Dedifferentiated amniotic fluid mesenchymal stem cell (primary cell): ENCODE measurements at regions not wholly inside any gene's neighbourhood (a gene's known extent, or its start where the extent isn't known, plus 50 kb on each side); places are given as distances from the start of the nearest gene placed in this dataset.

Source experiments
- DNase-seq: peaks from one replicate; pipeline ENCODE4 v3.0.0-alpha.2; 2016; ENCODE audit errors: extremely low spot score

DNA sequence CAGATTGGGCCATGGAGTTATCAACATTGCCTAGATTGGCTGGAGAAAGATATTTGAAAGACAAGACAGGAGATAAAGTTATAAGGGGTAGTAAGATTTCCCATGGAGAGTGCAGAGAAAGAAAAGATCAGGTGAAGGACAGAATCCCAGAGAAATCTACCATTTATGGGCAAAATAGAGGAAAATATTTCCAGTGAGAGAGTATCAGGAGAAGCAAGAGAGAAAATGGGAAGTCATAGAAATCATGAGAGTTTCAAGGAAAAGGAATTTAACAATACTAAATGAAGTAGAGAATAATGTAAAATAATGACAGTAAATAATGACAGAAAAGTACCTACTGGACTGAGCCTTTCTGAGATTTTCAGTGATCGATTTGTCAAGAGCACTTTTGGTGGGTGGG, 447.6 kb upstream of the CHST9 start:
- no peak for DNase-seq

DNA sequence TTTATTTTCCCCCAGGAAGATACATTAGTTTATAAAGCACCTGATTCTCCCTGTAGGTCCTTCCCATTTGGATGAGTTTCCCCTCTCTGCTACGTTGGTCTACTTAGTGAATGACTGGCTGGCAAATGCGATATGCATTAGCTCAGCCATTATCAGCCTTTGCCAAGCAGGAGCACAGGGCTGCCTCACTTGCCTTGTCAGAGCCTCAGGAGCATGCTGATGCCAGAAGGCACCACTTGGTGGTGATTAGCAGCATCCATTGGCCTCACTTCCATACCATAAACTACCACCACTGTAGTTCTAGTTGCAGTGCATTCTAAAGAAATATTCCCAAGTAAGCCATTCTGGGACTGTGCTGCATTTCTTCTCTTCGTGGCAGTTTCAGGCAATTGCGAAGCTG, 442.8 kb upstream of the CHST9 start:
- no peak for DNase-seq

DNA sequence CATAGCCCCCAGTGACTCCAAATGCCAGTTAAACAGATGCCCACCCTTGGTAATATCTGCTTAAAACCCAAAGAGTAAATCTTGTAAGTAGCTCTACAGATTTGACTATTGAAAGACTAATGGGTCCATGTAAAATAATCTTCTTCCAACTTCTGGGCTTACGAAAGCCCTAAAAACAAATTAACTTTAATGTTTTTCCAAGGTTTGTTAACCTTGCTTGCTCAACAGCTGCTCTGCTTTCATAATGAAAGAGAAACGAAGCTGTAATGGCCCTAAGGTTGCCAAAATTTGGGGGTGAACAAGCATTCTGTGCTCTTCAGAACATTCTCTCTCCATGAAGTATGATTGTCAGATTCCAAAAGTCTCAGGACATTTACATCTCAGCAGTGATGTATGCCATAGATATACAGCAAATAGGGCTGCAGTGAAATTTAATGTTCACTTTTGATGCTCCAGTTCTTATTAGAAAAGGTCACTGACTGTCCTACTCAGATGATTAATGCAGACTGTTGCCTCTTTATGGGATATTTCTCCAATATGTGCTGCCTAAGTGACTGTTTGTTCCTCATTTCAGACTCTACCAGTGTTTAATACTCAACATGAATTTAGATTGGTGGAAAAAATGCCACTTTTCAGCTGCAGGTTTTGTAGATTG, 436.3 kb upstream of the CHST9 start:
- no peak for DNase-seq

GRCh38 chr18:27619906-27620305, 434.8 kb upstream of the CHST9 start:
- DNase-seq, result no peak

- DNase-seq, result no peak
Measured at GRCh38 chr18:27619090-27619772, 434.1 kb upstream of the CHST9 start.

DNA sequence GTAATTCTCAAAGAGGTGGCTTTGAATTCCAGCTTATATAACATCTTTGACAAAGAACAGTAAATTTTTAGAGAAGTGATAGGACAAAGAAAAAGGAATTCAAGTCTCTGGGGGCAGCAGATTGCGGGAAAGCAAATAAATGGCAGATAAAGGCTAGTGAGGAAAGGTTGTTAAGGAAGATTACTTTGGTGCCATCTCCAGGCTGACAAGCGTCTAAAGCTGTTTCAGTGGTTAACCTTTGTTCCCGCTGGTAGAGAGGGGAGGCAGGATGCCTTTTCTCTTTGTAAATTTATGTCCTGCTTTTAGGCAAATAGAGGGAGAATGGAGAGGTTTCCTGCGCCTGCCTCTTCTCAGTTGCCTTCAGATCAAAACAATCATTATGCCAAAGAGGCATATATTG, 431.2 kb upstream of the CHST9 start:
- no peak for DNase-seq

DNA sequence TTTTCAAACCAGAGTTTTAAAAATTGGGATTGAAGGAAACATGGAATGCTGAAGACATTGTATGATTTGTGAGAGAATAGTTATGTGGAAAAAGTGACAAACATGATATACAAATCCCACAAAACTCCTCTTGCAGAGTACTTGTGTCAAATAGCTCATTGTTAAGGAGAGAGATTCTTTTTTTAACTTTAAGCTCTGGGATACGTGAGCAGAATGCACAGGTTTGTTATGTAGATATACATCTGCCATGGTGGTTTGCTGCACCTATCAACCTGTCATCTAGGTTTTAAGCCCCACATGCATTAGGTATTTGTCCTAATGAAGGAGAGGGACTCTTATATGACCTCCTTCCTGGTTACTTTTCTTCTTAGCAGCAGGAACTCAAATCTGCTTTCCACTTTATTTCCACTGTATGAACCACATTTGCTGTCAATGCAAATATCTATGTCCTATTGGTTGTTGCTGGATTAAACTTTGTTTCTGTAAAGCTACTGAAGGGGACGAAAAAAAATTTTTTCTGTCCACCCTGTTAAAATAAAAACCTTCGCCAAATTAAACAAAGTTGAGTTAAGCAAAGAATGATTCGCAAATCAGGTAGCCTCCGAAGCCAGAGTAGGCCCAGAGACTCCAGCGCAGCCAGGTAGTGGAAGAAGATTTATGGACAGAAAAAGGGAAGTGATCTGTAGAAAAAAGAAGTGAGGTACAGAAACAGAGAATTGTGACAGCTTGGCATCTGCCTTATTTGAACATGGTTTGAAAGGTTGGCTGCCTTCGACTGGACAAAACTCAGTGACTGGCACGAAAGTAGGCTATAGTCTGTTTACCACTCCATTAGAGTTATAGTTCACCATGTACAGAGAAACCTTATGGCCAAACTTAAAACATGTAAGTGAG, 430.1 kb upstream of the CHST9 start:
- DNase-seq, result no peak

- no peak for DNase-seq
Measured at GRCh38 chr18:27609221-27609620, 424.1 kb upstream of the CHST9 start.

GRCh38 chr18:27608742-27609141, 423.6 kb upstream of the CHST9 start:
- no peak for DNase-seq

- no peak for DNase-seq
Measured at GRCh38 chr18:27608174-27608573, 423.1 kb upstream of the CHST9 start.

GRCh38 chr18:27606741-27607140, 421.6 kb upstream of the CHST9 start:
- no peak for DNase-seq

DNA sequence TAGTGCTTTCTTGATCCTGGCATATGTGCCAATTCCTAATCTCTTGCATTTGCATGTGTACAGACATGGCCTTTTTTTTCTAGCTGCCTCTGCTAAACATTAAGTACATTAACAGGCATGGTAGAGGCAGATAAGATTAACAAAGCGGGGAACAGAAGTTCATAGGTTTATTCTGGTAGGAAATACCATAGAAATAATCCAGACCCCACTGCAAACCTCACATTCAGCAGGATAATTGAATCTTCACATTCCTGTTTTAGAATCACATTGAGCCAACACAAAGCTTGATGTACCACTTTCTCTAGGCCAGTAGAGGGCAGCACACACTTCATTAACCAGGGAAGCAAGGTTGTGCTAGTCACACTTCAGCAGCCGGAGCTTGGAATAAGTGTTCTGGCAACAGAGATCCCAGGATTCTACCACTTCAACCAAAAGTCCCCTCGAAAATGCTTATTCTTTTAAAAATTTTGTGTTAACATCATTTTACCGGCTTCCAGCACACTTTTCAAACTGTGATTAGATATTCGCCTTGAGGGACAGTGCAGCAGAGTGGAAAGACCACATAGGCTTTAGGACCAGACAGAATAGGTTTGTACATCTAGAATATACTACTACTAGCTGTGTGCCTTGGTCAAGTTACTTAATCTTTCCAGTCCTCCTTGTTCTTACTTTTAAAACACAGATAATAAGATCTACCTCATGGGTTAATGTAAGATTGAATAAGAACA, 420.2 kb upstream of the CHST9 start:
- peak; percentile 87 for DNase-seq

DNA sequence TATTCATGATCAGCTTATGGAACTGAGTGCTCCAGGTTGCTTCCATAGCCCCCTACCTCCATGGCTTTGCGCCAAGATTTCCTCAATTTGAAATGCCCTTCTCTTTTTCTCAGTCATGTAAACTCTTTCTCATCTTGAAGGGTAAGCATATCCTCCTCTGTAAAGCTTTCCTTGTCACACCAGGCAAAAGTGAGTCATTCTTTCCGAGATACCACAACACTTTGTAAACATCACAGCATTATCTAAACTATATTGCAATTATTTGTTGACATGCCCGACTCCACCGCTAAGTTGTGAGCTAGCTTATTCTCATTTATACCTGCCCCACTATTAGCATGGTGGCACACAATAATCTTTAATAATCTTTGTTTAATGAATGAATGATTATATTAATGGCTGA, 419.5 kb upstream of the CHST9 start:
- peak; percentile 67 for DNase-seq

DNA sequence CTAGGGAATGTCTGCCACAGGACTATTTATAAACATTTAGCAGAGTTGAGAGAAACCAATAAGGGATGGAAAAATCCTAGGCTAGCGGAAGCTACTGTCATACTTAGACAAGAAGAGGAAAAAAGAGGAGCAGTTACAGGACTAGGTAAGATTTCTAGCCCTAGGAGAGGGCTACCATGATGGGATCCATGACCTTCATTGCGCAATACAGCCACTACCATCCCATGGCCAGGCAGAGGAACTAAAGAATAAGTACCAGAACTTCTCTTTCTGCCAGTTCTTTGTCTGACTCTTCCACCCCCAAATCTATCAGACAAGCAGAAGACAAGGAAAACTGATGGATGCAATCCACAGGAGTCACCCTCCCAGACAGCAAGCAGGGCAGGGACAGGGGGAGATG, 417.0 kb upstream of the CHST9 start:
- DNase-seq, result no peak

DNA sequence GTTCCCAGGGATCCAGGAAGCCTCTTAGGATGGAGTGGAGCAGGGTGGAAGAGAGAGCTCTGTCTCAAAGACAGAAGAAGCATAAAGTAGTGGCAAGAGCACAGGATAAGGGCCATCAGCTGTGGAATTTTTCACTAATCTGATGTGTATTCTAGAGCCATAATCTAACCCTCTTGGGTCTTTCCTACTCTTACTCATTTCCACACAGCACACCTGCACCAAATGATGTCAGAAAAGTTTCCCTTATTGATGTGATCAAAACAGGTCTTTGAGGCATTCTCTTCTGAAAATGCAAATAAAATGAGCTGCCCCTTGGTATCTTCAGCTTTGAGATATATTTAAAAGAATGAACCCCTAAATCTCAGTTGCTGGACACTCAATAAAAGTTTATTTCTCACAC, 415.1 kb upstream of the CHST9 start:
- no peak for DNase-seq

- DNase-seq, result peak; percentile 31
Measured at GRCh38 chr18:27599202-27599829, 414.2 kb upstream of the CHST9 start.

- DNase-seq, result no peak
Measured at GRCh38 chr18:27595113-27595838, 410.2 kb upstream of the CHST9 start.

DNA sequence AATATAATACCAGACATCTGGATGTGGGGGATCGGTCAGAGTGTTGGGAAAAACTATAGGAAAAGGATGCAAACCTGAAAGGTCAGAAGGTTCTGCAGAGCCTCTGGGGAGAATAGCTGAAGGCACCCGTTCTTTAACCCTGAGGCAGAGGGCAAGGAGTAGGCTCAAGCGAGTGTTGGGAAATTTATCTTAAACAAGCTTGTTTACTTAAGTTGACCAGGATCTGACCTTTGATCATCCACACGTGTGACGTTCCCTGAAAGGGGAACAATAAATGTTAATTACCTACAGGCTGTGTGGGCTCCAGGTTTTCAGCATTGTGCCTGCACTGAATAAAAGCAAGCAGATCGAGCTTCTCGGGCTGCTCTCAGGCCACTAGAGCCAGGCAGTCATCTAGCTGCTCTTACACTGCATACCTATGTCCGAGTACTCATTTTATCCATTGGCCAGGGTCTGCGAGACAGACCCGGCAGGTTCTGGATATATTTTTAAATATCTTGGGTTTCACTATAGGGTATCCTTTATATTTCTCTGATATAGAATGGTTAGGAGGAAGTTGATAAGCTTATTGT, 400.6 kb upstream of the CHST9 start:
- DNase-seq, result no peak

GRCh38 chr18:27583466-27583865, 398.4 kb upstream of the CHST9 start:
- DNase-seq, result no peak

GRCh38 chr18:27582760-27583412, 397.8 kb upstream of the CHST9 start:
- DNase-seq, result peak; percentile 74
